ENCODE measurements at regions not wholly inside any gene's neighbourhood (a gene's known extent, or its start where the extent isn't known, plus 50 kb on each side); places are given as distances from the start of the nearest gene placed in this dataset.

DNA sequence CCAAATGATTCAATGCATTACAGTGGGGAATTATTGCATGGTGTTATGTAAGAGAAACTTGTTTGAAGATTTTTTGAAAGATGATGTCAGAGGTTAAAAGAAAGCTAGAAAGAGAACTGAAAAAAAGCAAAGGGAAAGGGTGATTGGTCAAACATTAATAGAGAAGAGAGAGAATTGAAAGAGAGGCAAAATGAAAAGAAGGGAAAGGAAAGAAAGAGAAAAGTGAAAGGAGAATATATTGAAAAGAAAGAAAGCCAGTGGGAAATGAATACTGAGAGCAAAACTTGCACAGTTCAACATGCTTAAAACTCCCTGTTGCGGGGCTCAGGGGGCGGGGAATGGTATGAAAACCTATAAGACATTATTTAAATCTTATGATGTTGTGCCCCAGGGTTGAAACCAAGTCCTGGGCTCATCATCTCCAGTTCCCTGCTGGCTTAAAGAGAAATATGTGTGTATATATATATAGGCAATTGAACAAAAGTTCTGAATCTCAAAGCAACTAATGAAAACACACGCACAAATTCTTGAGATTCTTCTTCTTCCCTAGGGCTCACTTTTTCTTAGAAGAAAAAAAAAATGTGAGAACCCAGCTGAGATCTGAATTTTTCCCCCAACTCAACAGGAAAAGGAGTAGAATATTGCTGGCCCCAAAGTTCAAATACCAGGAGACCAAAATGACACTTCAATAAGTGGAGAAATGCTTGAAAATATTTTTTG is 2045.9 kb upstream of the CELF4 start:
- Histone ChIP-seq H3K27me3 (no peaks in the 10 kb centered on the region), H3K4me3 (no peak overlapping the region), H3K27ac (no peak overlapping the region), H3K4me1 (no peaks in the 10 kb centered on the region), H3K36me3 (ENCODE audit: low read depth, missing control alignments) (no peaks in the 10 kb centered on the region), H3K9me3 (no peaks in the 10 kb centered on the region)
- WGBS, 2 donors: 66 to 74% methylated on average over 3 of the region's 3 CpGs
- TF ChIP-seq POLR2A (IDR thresholded peaks at IDR 0.05): no peak
- DNase-seq: no peak
- intact Hi-C loops (cut with DNase I; ENCODE audit: low total_unique reads): no loop called here

GRCh38 chr18:39607034-39607433 is 2041.4 kb upstream of the CELF4 start:
- TF ChIP-seq POLR2A (IDR thresholded peaks at IDR 0.05) (no peak), CTCF (IDR thresholded peaks at IDR 0.05) (no peak)
- Histone ChIP-seq H3K9me3 (no peaks in the 10 kb centered on the region), H3K36me3 (ENCODE audit: low read depth, missing control alignments) (no peaks in the 10 kb centered on the region), H3K27me3 (no peaks in the 10 kb centered on the region), H3K27ac (no peak overlapping the region), H3K4me3 (no peak overlapping the region), H3K4me1 (no peaks in the 10 kb centered on the region)
- 85 to 87% methylated on average over 5 of the region's 5 CpGs for WGBS, 2 donors
- intact Hi-C loops (cut with DNase I; ENCODE audit: low total_unique reads): no loop called here
- DNase-seq: no peak

DNA sequence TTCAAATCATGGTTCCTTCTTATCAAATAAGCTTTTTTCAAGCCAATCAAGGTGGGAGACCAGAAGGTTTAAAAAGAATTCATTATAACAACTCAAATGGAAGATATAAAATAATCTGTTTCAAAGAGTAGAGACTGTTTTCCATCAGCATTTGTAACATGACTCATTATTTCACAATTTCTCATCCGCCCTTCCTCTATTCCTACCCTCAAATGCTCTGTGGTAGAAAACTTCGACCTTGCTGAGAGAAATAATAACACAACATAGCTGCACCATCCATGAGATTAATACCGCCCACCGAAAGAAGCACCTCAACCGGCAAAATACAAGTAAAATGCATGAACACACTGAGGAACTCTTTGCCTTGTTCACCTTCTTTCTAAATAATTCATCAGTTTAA is 2039.2 kb upstream of the CELF4 start:
- no peak for DNase-seq
- no peak for TF ChIP-seq CTCF (IDR thresholded peaks at IDR 0.05)
- no peak for TF ChIP-seq POLR2A (IDR thresholded peaks at IDR 0.05)
- no peaks in the 10 kb centered on the region for H3K27me3 ChIP-seq
- H3K27ac ChIP-seq: no peak overlapping the region
- 89 to 96% methylated on average over 5 of the region's 5 CpGs for WGBS, 2 donors
- intact Hi-C loops (cut with DNase I; ENCODE audit: low total_unique reads): no loop called here
- H3K36me3 ChIP-seq (ENCODE audit: low read depth, missing control alignments): no peaks in the 10 kb centered on the region
- H3K4me3 ChIP-seq: no peak overlapping the region
- H3K4me1 ChIP-seq: no peaks in the 10 kb centered on the region
- no peaks in the 10 kb centered on the region for H3K9me3 ChIP-seq

DNA sequence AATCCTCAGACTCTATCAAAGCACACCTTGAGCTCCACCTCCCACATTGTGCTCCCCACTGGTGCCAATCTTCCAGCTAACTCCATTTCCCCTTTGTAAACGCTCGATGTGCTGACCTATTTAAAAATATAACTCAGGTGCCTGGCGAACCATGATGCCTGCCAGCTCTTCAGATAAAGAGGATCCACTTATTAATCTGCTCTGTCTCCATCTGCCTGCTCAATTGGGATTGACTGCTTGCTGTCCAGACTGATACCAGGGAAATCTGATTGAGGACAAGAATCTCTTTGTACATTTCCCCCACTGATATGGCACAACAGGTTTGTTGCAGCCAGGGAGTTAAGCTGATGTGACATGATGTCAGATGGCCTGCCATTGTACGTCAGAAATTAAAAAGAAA is 2036.5 kb upstream of the CELF4 start:
- intact Hi-C loops (cut with DNase I; ENCODE audit: low total_unique reads): no loop called here
- no peak for DNase-seq
- Histone ChIP-seq H3K4me3 (no peak overlapping the region), H3K27me3 (no peaks in the 10 kb centered on the region), H3K36me3 (ENCODE audit: low read depth, missing control alignments) (no peaks in the 10 kb centered on the region), H3K27ac (no peak overlapping the region), H3K9me3 (no peaks in the 10 kb centered on the region), H3K4me1 (no peaks in the 10 kb centered on the region)
- 74 to 86% methylated on average over 4 of the region's 4 CpGs for WGBS, 2 donors
- no peak for TF ChIP-seq CTCF (IDR thresholded peaks at IDR 0.05)
- TF ChIP-seq POLR2A (IDR thresholded peaks at IDR 0.05): no peak

GRCh38 chr18:39600894-39601293 is 2035.3 kb upstream of the CELF4 start:
- intact Hi-C loops (cut with DNase I; ENCODE audit: low total_unique reads): no loop called here
- Histone ChIP-seq H3K9me3 (no peaks in the 10 kb centered on the region), H3K4me1 (no peaks in the 10 kb centered on the region), H3K27ac (no peak overlapping the region), H3K4me3 (no peak overlapping the region), H3K36me3 (ENCODE audit: low read depth, missing control alignments) (no peaks in the 10 kb centered on the region), H3K27me3 (no peaks in the 10 kb centered on the region)
- TF ChIP-seq POLR2A (IDR thresholded peaks at IDR 0.05): no peak
- TF ChIP-seq CTCF (IDR thresholded peaks at IDR 0.05): no peak
- WGBS, 2 donors: 81 to 91% methylated on average over 4 of the region's 4 CpGs
- DNase-seq: no peak

Measured in testis (tissue), 2 donors.